ENCODE measurements at regions not wholly inside any gene's neighbourhood (a gene's known extent, or its start where the extent isn't known, plus 50 kb on each side); places are given as distances from the start of the nearest gene placed in this dataset.

GRCh38 chr6:227074-227782, 65.1 kb upstream of the DUSP22 start:
- no peak for DNase-seq

- DNase-seq, result no peak
These were observed 64.4 kb upstream of the DUSP22 start for GRCh38 chr6:227812-228338.

GRCh38 chr6:228881-229651, 63.2 kb upstream of the DUSP22 start:
- no peak for DNase-seq

- no peak for DNase-seq
These were observed 60.5 kb upstream of the DUSP22 start for GRCh38 chr6:231779-232178.

GRCh38 chr6:232982-233640, 59.2 kb upstream of the DUSP22 start:
- no peak for DNase-seq

- no peak for DNase-seq
These were observed 57.4 kb upstream of the DUSP22 start for GRCh38 chr6:234706-235372.

DNA sequence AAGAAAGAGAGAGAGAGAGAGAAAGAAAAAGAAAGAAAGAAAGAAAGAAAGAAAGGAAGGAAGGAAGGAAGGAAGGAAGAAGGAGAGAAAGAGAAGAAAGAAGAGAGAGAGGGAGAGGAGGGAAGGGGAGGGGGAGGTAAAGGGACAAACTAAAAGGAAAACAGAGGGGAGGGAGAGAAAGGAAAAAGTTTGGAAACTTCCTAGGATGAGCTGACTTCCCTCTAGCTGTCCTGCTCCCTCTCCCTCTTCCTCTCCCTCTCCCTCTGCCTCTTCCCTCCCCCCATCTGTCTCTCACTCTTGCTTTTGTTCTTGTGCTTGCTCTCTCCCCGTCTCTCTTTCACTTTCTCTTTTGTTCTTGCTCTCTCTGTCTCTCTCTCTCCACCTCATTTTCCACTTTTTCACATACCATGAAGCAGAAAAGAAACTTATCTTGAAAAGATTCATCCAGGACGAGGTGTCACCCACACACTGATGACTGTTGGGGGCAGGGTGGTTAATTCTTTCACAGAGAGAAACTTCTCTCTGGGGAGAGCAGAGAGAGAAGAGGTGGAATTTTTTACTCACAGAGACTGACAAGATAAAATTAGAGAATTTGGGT, 56.4 kb upstream of the DUSP22 start:
- DNase-seq, result peak; percentile 82

GRCh38 chr6:236519-236918, 55.8 kb upstream of the DUSP22 start:
- no peak for DNase-seq

DNA sequence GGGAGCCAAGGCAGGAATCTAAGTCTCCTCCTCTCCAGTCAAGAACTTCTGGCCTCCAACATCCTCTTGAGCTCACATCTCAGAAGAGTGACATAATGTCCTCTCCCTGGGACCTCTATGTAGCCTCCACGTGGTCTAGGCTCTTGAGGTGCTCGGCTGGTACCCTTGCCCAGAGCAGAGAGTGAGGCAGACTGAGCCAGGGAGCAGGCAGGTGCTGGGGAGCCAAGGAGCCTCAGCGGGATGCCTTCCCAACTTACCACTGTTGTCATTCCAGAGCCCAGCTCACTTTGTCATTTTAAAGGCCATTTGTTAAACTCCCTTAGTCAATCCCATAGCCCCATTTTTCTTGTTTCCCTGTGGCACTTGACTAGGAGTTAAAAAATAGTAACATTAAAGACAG, 52.1 kb upstream of the DUSP22 start:
- no peak for DNase-seq

GRCh38 chr6:241336-241865, 50.9 kb upstream of the DUSP22 start:
- no peak for DNase-seq
